ENCODE measurements at regions not wholly inside any gene's neighbourhood (a gene's known extent, or its start where the extent isn't known, plus 50 kb on each side); places are given as distances from the start of the nearest gene placed in this dataset.

- no peak overlapping the region for H4K5ac ChIP-seq (ENCODE audit: low read depth, low read length)
- H2BK20ac ChIP-seq (ENCODE audit: low read depth, low read length), result no peak overlapping the region
- no peaks in the 10 kb centered on the region for H3K4me1 ChIP-seq (ENCODE audit: control insufficient read depth, insufficient read depth, low read length)
- POLR2A ChIA-PET (ENCODE audit: unreplicated experiment), result no interaction called here
- H3K14ac ChIP-seq (replicated peaks; ENCODE audit: low read depth, low read length), result no peak overlapping the region
- in situ Hi-C loops (cut with MboI; ENCODE audit: low sequenced_read_pairs), result no loop called here
- no peak overlapping the region for H2BK120ac ChIP-seq (ENCODE audit: low read depth, low read length)
- H2AK9ac ChIP-seq (replicated peaks; ENCODE audit: low read depth, low read length, poor library complexity), result no peak overlapping the region
- H3K4ac ChIP-seq (ENCODE audit: low read depth, low read length), result no peak overlapping the region
- no peak overlapping the region for H2AK5ac ChIP-seq (ENCODE audit: low read depth, low read length)
- DNase-seq (no peak), ATAC-seq (ENCODE audit: low read depth) (no peak)
- H3K56ac ChIP-seq (ENCODE audit: extremely low read depth, insufficient read depth, low read length), result no peak overlapping the region
- intact Hi-C loops (cut with micrococcal nuclease), result no loop called here
- TF ChIP-seq SMC3 (IDR thresholded peaks at IDR 0.05; ENCODE audit: low read depth, low read length) (no peak), POLR2A (IDR thresholded peaks at IDR 0.05; ENCODE audit: low read depth, low read length) (no peak), CTCF (conservative IDR thresholded peaks at IDR 0.05; ENCODE audit: low read depth, low read length) (no peak), USF2 (IDR thresholded peaks at IDR 0.05; ENCODE audit: low read depth, low read length) (no peak), FOS (IDR thresholded peaks at IDR 0.05; ENCODE audit: low read depth, low read length) (no peak), MAZ (IDR thresholded peaks at IDR 0.05; ENCODE audit: borderline replicate concordance, low read depth, low read length) (no peak), BHLHE40 (IDR thresholded peaks at IDR 0.05; ENCODE audit: low read depth, low read length) (no peak), ELK1 (IDR thresholded peaks at IDR 0.05; ENCODE audit: borderline replicate concordance, low read depth, low read length) (no peak), MXI1 (IDR thresholded peaks at IDR 0.05; ENCODE audit: borderline replicate concordance, low read depth, low read length) (no peak), CHD1 (IDR thresholded peaks at IDR 0.05; ENCODE audit: low read depth, low read length) (no peak), NFE2L2 (IDR thresholded peaks at IDR 0.05; ENCODE audit: low read depth, low read length) (no peak), RCOR1 (IDR thresholded peaks at IDR 0.05; ENCODE audit: insufficient replicate concordance, low read length) (no peak), CEBPB (IDR thresholded peaks at IDR 0.05; ENCODE audit: low read depth, low read length) (no peak), MAFK (IDR thresholded peaks at IDR 0.05; ENCODE audit: low read depth, low read length) (no peak), RAD21 (IDR thresholded peaks at IDR 0.05; ENCODE audit: low read length) (no peak), RFX5 (IDR thresholded peaks at IDR 0.05; ENCODE audit: low read depth, low read length) (no peak)
- no peak overlapping the region for H3K9ac ChIP-seq (ENCODE audit: low read depth, low read length)
- peaks cover 2% of the 10 kb centered on the region; the same call in 1 of the 2 replicates for H3K9me3 ChIP-seq (ENCODE audit: control insufficient read depth, insufficient read depth, low read length)
- H4K91ac ChIP-seq (ENCODE audit: insufficient read depth, low read depth, low read length), result no peak overlapping the region
- H3K4me2 ChIP-seq (ENCODE audit: low read depth, low read length), result no peak overlapping the region
- dilution Hi-C loops (cut with HindIII; ENCODE audit: low sequenced_read_pairs, unreplicated experiment), result no loop called here
- CTCF ChIA-PET, result interaction anchor here (0.6 kb wide), 1 partner anchor 74 kb away, joined by 3 read pairs; no protein-coding TSS in a partner anchor
- H4K8ac ChIP-seq (ENCODE audit: low read depth in 2 of 2, low read length in 2 of 2), result no peak overlapping the region
- no peaks in the 10 kb centered on the region for H3K9me1 ChIP-seq (ENCODE audit: insufficient read depth, low read length)
- WGBS, 2 experiments (ENCODE audit: extremely low coverage in 2 of 2, insufficient read length in 1 of 2), result 50% methylated on average over 2 of the region's 11 CpGs; no CpG with 5 or more reads in 1 of the 2 experiments
- H3K36me3 ChIP-seq (ENCODE audit: control insufficient read depth, insufficient read depth, low read length), result no peaks in the 10 kb centered on the region
- H2AFZ ChIP-seq (replicated peaks; ENCODE audit: low read length, poor library complexity), result no peak overlapping the region
- H3K4me3 ChIP-seq (ENCODE audit: insufficient read depth, low read depth, low read length), result no peak overlapping the region
- H4K20me1 ChIP-seq (ENCODE audit: insufficient read depth, low read length), result no peaks in the 10 kb centered on the region
- no peak overlapping the region for H2BK5ac ChIP-seq (ENCODE audit: low read depth, low read length, poor library complexity, severe bottlenecking)
- no peak overlapping the region for H3K18ac ChIP-seq (ENCODE audit: low read depth, low read length)
- H3K27me3 ChIP-seq (ENCODE audit: control insufficient read depth, insufficient read depth, low read length), result no peaks in the 10 kb centered on the region
- H3K79me1 ChIP-seq (ENCODE audit: low read depth in 1 of 2, low read length in 2 of 2), result no peaks in the 10 kb centered on the region
- H3K27ac ChIP-seq (ENCODE audit: insufficient read depth, low read length), result no peak overlapping the region
- H3K23ac ChIP-seq (ENCODE audit: low read depth, low read length), result no peak overlapping the region
- no peak overlapping the region for H2BK15ac ChIP-seq (ENCODE audit: low read depth, low read length)
- BruUV-seq (replicated peaks), result no TSS peak
These were observed 277.7 kb downstream of the MSX2 start for GRCh38 chr5:175001876-175002645.
